ENCODE measurements at regions not wholly inside any gene's neighbourhood (a gene's known extent, or its start where the extent isn't known, plus 50 kb on each side); places are given as distances from the start of the nearest gene placed in this dataset.

- no peak for TF ChIP-seq CTCF (IDR thresholded peaks at IDR 0.05; ENCODE audit: low read length, missing control alignments)
- no peak for DNase-seq (ENCODE audit: low read depth)
- no peak overlapping the region for H3K4me3 ChIP-seq (replicated peaks; ENCODE audit: low read depth, low read length)
These were observed 118.3 kb upstream of the ALKAL2 start for GRCh38 chr2:406231-406630.

- H3K4me3 ChIP-seq (replicated peaks; ENCODE audit: low read depth, low read length), result no peak overlapping the region
- no peak for TF ChIP-seq CTCF (IDR thresholded peaks at IDR 0.05; ENCODE audit: low read length, missing control alignments)
- DNase-seq (ENCODE audit: low read depth), result no peak
These were observed 116.7 kb upstream of the ALKAL2 start for GRCh38 chr2:404581-404980.

GRCh38 chr2:403682-404081 is 115.8 kb upstream of the ALKAL2 start:
- no peak for TF ChIP-seq CTCF (IDR thresholded peaks at IDR 0.05; ENCODE audit: low read length, missing control alignments)
- no peak for DNase-seq (ENCODE audit: low read depth)
- H3K4me3 ChIP-seq (replicated peaks; ENCODE audit: low read depth, low read length), result no peak overlapping the region

- no peak overlapping the region for H3K4me3 ChIP-seq (replicated peaks; ENCODE audit: low read depth, low read length)
- DNase-seq (ENCODE audit: low read depth), result no peak
- no peak for TF ChIP-seq CTCF (IDR thresholded peaks at IDR 0.05; ENCODE audit: low read length, missing control alignments)
These were observed 114.8 kb upstream of the ALKAL2 start for GRCh38 chr2:402721-403120.

- no peak for DNase-seq (ENCODE audit: low read depth)
- TF ChIP-seq CTCF (IDR thresholded peaks at IDR 0.05; ENCODE audit: low read length, missing control alignments), result no peak
- no peak overlapping the region for H3K4me3 ChIP-seq (replicated peaks; ENCODE audit: low read depth, low read length)
These were observed 114.3 kb upstream of the ALKAL2 start for GRCh38 chr2:402206-402605.

GRCh38 chr2:401019-401679 is 113.3 kb upstream of the ALKAL2 start:
- TF ChIP-seq CTCF (IDR thresholded peaks at IDR 0.05; ENCODE audit: low read length, missing control alignments), result no peak
- DNase-seq (ENCODE audit: low read depth), result no peak
- H3K4me3 ChIP-seq (replicated peaks; ENCODE audit: low read depth, low read length), result no peak overlapping the region

- no peak for DNase-seq (ENCODE audit: low read depth)
- H3K4me3 ChIP-seq (replicated peaks; ENCODE audit: low read depth, low read length), result no peak overlapping the region
- TF ChIP-seq CTCF (IDR thresholded peaks at IDR 0.05; ENCODE audit: low read length, missing control alignments), result no peak
These were observed 110.0 kb upstream of the ALKAL2 start for GRCh38 chr2:397926-398325.

Data from fibroblast of pulmonary artery (primary cell).